ENCODE measurements at regions not wholly inside any gene's neighbourhood (a gene's known extent, or its start where the extent isn't known, plus 50 kb on each side); places are given as distances from the start of the nearest gene placed in this dataset.

- no peaks in the 10 kb centered on the region for H3K9me3 ChIP-seq
- no peaks in the 10 kb centered on the region for H3K36me3 ChIP-seq
- H3K27me3 ChIP-seq: no peaks in the 10 kb centered on the region
- TF ChIP-seq CTCF (IDR thresholded peaks at IDR 0.05): no peak
- H3K4me1 ChIP-seq: no peaks in the 10 kb centered on the region
- intact Hi-C loops (cut with DNase I): no loop called here
- no peak overlapping the region for H3K27ac ChIP-seq
- DNase-seq: no peak
- H3K4me3 ChIP-seq: no peak overlapping the region
- no peak overlapping the region for H3K9ac ChIP-seq (ENCODE audit: low read depth in 2 of 2, low read length in 2 of 2)
These were observed 124.0 kb upstream of the ZEB1 start for GRCh38 chr10:31194986-31195385.

GRCh38 chr10:31197886-31198285 is 121.1 kb upstream of the ZEB1 start:
- DNase-seq: no peak
- no peaks in the 10 kb centered on the region for H3K9me3 ChIP-seq
- no peaks in the 10 kb centered on the region for H3K4me1 ChIP-seq
- no peak overlapping the region for H3K9ac ChIP-seq (ENCODE audit: low read depth in 2 of 2, low read length in 2 of 2)
- intact Hi-C loops (cut with DNase I): no loop called here
- H3K27me3 ChIP-seq: no peaks in the 10 kb centered on the region
- H3K27ac ChIP-seq: no peak overlapping the region
- TF ChIP-seq CTCF (IDR thresholded peaks at IDR 0.05): no peak
- no peak overlapping the region for H3K4me3 ChIP-seq
- no peaks in the 10 kb centered on the region for H3K36me3 ChIP-seq

- no peak for DNase-seq
- Histone ChIP-seq H3K4me1 (no peaks in the 10 kb centered on the region), H3K9me3 (no peaks in the 10 kb centered on the region), H3K4me3 (no peak overlapping the region), H3K27ac (no peak overlapping the region), H3K36me3 (no peaks in the 10 kb centered on the region), H3K27me3 (no peaks in the 10 kb centered on the region), H3K9ac (ENCODE audit: low read depth in 2 of 2, low read length in 2 of 2) (no peak overlapping the region)
- intact Hi-C loops (cut with DNase I): no loop called here
- TF ChIP-seq CTCF (IDR thresholded peaks at IDR 0.05): no peak
These were observed 114.9 kb upstream of the ZEB1 start for GRCh38 chr10:31204090-31204489.

- Histone ChIP-seq H3K36me3 (no peaks in the 10 kb centered on the region), H3K9me3 (no peaks in the 10 kb centered on the region), H3K27me3 (no peaks in the 10 kb centered on the region), H3K9ac (ENCODE audit: low read depth in 2 of 2, low read length in 2 of 2) (no peak overlapping the region), H3K4me1 (no peaks in the 10 kb centered on the region), H3K4me3 (no peak overlapping the region), H3K27ac (no peak overlapping the region)
- no peak for DNase-seq
- intact Hi-C loops (cut with DNase I): no loop called here
- no peak for TF ChIP-seq CTCF (IDR thresholded peaks at IDR 0.05)
These were observed 111.4 kb upstream of the ZEB1 start for GRCh38 chr10:31207636-31208035.

- Histone ChIP-seq H3K27ac (no peak overlapping the region), H3K36me3 (no peaks in the 10 kb centered on the region), H3K4me3 (no peak overlapping the region), H3K9me3 (no peaks in the 10 kb centered on the region), H3K27me3 (no peaks in the 10 kb centered on the region), H3K9ac (ENCODE audit: low read depth in 2 of 2, low read length in 2 of 2) (no peak overlapping the region), H3K4me1 (no peaks in the 10 kb centered on the region)
- intact Hi-C loops (cut with DNase I): no loop called here
- no peak for TF ChIP-seq CTCF (IDR thresholded peaks at IDR 0.05)
- DNase-seq: no peak
These were observed 109.5 kb upstream of the ZEB1 start for GRCh38 chr10:31209478-31209877.

GRCh38 chr10:31210190-31210589 is 108.8 kb upstream of the ZEB1 start:
- H3K27ac ChIP-seq: no peak overlapping the region
- no peak overlapping the region for H3K9ac ChIP-seq (ENCODE audit: low read depth in 2 of 2, low read length in 2 of 2)
- TF ChIP-seq CTCF (IDR thresholded peaks at IDR 0.05): no peak
- H3K4me1 ChIP-seq: no peaks in the 10 kb centered on the region
- H3K9me3 ChIP-seq: no peaks in the 10 kb centered on the region
- no peaks in the 10 kb centered on the region for H3K27me3 ChIP-seq
- H3K36me3 ChIP-seq: no peaks in the 10 kb centered on the region
- no peak overlapping the region for H3K4me3 ChIP-seq
- intact Hi-C loops (cut with DNase I): no loop called here
- no peak for DNase-seq

Data from colonic mucosa (tissue), 4 donors.